Caco-2 (cell line): ENCODE measurements at regions not wholly inside any gene's neighbourhood (a gene's known extent, or its start where the extent isn't known, plus 50 kb on each side); places are given as distances from the start of the nearest gene placed in this dataset.
"Not testable (repeated sequence)": the region's sequence is repeated elsewhere in the genome, so short reads cannot be mapped to it uniquely, and the experiment has no call there.

ENCODE experiments used
- BruUV-seq: library from RNA; stranded (reverse); fragments of 400-500 nt; replicated peaks from 2 replicates; lab custom pipeline; 2021; lab: Mats Ljungman, UMichigan
- CTCF ChIA-PET: fragments of 300-600 bp; sonication (Branson Sonifier 250); formaldehyde crosslinking; loops from one replicate; lab custom pipeline; 2022; ENCODE audit warnings: antibody characterized with exemption; lab: Charles Lee
- POLR2A ChIA-PET: fragments of 300-600 bp; sonication (Branson Sonifier 250); formaldehyde crosslinking; loops from one replicate; lab custom pipeline; 2022; ENCODE audit warnings: antibody characterized with exemption; lab: Charles Lee
- DNase-seq, 2 experiments: peaks; one replicate each; pipeline versions ENCODE4 v3.0.0 to v3.0.0-alpha.2; 2020 to 2022
- H3K27me3 ChIP-seq: replicated peaks from 2 replicates; pipeline ENCODE4 v1.6.0; 2011; ENCODE audit warnings: low read length; ENCODE audit not compliant: control insufficient read depth, insufficient read depth
- H3K36me3 ChIP-seq: 2 replicates; pipeline ENCODE4 v1.5.1; 2011; ENCODE audit warnings: low read length; ENCODE audit not compliant: control insufficient read depth, insufficient read depth
- H3K4me1 ChIP-seq: fragments of 250-450 bp; sonication (Bioruptor Pico); 2 replicates; pipeline ENCODE4 v1.5.1; 2020; ENCODE audit warnings: mild to moderate bottlenecking
- H3K4me3 ChIP-seq: 2 replicates; pipeline ENCODE4 v1.5.1; 2011; ENCODE audit warnings: low read depth, mild to moderate bottlenecking, control low read depth, low read length
- H3K9me3 ChIP-seq: fragments of 250-450 bp; sonication (Bioruptor Pico); 2 replicates; pipeline ENCODE4 v1.5.1; 2020; ENCODE audit warnings: mild to moderate bottlenecking, moderate library complexity
- H3K27ac Mint-ChIP-seq: one replicate; pipeline ENCODE4 v1.8.0; 2022; ENCODE audit warnings: mixed read lengths; ENCODE audit not compliant: unreplicated experiment
- H3K27me3 Mint-ChIP-seq: one replicate; pipeline ENCODE4 v1.8.0; 2022; ENCODE audit warnings: mixed read lengths; ENCODE audit not compliant: insufficient read depth, unreplicated experiment
- H3K36me3 Mint-ChIP-seq: one replicate; pipeline ENCODE4 v1.8.0; 2022; ENCODE audit warnings: mild to moderate bottlenecking, mixed read lengths; ENCODE audit not compliant: insufficient read depth, unreplicated experiment
- H3K4me1 Mint-ChIP-seq: one replicate; pipeline ENCODE4 v1.8.0; 2022; ENCODE audit warnings: low read depth, mixed read lengths; ENCODE audit not compliant: unreplicated experiment
- H3K4me3 Mint-ChIP-seq: one replicate; pipeline ENCODE4 v1.8.0; 2022; ENCODE audit warnings: mild to moderate bottlenecking, moderate library complexity, mixed read lengths; ENCODE audit not compliant: unreplicated experiment
- H3K9me3 Mint-ChIP-seq: one replicate; pipeline ENCODE4 v1.8.0; 2022; ENCODE audit warnings: mixed read lengths; ENCODE audit not compliant: unreplicated experiment
- CTCF ChIP-seq, 2 experiments: fragments of 200-600 bp in 1 of 2; IDR thresholded peaks; 1 replicate in 1 of 2; 2 replicates in 1 of 2; pipeline versions ENCODE4 v1.5.1 to v1.8.0; 2011 to 2022; ENCODE audit warnings: antibody characterized with exemption in 1 of 2, control low read depth in 1 of 2, inconsistent platforms in 1 of 2, low read depth in 1 of 2, low read length in 1 of 2, mild to moderate bottlenecking in 1 of 2, moderate library complexity in 1 of 2; ENCODE audit not compliant: insufficient read depth in 1 of 2, severe bottlenecking in 1 of 2, unreplicated experiment in 1 of 2
- intact Hi-C: fragments of 100-400 bp; cut with micrococcal nuclease; formaldehyde crosslinking; loops from one replicate; pipeline ENCODE4 v1.10.0; 2022; ENCODE audit not compliant: unreplicated experiment

GRCh38 chr14:66009089-66009488 is 477.1 kb upstream of the CCDC196 start:
- Histone ChIP-seq H3K27me3 (no peaks in the 10 kb centered on the region), H3K36me3 (no peaks in the 10 kb centered on the region), H3K4me1 (no peaks in the 10 kb centered on the region; the same call in 1 of the 2 replicates), H3K4me3 (no peak overlapping the region), H3K9me3 (no peaks in the 10 kb centered on the region)
- no TSS peak for BruUV-seq
- TF ChIP-seq CTCF (IDR thresholded peaks at IDR 0.05; ENCODE audit: insufficient read depth in 1 of 2, low read depth in 1 of 2, low read length in 1 of 2, severe bottlenecking in 1 of 2, unreplicated experiment in 1 of 2), result no peak
- Mint-ChIP-seq H3K27me3 (peaks cover 10% of the 10 kb centered on the region), H3K4me3 (no peak overlapping the region), H3K4me1 (no peaks in the 10 kb centered on the region), H3K9me3 (no peaks in the 10 kb centered on the region), H3K27ac (no peak overlapping the region), H3K36me3 (no peaks in the 10 kb centered on the region)
- DNase-seq, result no peak
- CTCF ChIA-PET, result interaction anchor here (0.6 kb wide), 1 partner anchor 173 kb away, joined by 3 read pairs; no protein-coding TSS in a partner anchor
- intact Hi-C loops, result no loop called here
- POLR2A ChIA-PET, result no interaction called here

GRCh38 chr14:66010695-66011094 is 475.5 kb upstream of the CCDC196 start:
- intact Hi-C loops, result no loop called here
- no peak for TF ChIP-seq CTCF (IDR thresholded peaks at IDR 0.05; ENCODE audit: insufficient read depth in 1 of 2, low read depth in 1 of 2, low read length in 1 of 2, severe bottlenecking in 1 of 2, unreplicated experiment in 1 of 2)
- POLR2A ChIA-PET, result no interaction called here
- H3K9me3 ChIP-seq, result no peaks in the 10 kb centered on the region
- no peaks in the 10 kb centered on the region for H3K36me3 ChIP-seq
- H3K4me3 ChIP-seq, result no peak overlapping the region
- H3K4me1 ChIP-seq, result no peaks in the 10 kb centered on the region; the same call in 1 of the 2 replicates
- peaks cover 6% of the 10 kb centered on the region for H3K27me3 Mint-ChIP-seq
- H3K36me3 Mint-ChIP-seq, result no peaks in the 10 kb centered on the region
- H3K27me3 ChIP-seq, result no peaks in the 10 kb centered on the region
- H3K9me3 Mint-ChIP-seq, result no peaks in the 10 kb centered on the region
- DNase-seq, result no peak
- H3K4me1 Mint-ChIP-seq, result no peaks in the 10 kb centered on the region
- BruUV-seq, result no TSS peak
- CTCF ChIA-PET, result interaction anchor here (0.6 kb wide), 1 partner anchor 966 kb away, joined by 3 read pairs; no protein-coding TSS in a partner anchor
- no peak overlapping the region for H3K27ac Mint-ChIP-seq
- no peak overlapping the region for H3K4me3 Mint-ChIP-seq

DNA sequence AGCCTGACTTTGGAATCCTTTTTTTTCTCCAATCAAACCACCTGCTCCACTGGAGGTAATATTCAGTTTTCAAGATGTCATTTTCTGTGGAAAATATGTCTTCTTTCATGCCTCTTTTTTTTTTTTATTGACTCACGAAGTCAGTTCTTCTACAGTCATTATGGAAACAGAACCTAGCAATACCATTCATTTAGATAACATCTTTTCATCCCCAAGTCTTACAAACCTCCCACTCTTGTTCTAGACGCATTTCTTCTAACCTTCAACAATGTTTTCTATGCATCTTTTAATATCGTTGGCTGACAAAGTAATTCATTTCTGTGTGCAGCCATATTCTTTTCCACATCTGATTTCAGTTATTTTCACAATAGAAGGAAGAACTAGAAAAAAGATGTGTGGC is 474.3 kb upstream of the CCDC196 start:
- POLR2A ChIA-PET, result no interaction called here
- Mint-ChIP-seq H3K27ac (no peak overlapping the region), H3K9me3 (peaks cover 6% of the 10 kb centered on the region), H3K4me1 (no peaks in the 10 kb centered on the region), H3K4me3 (no peak overlapping the region), H3K27me3 (peaks cover 9% of the 10 kb centered on the region), H3K36me3 (no peaks in the 10 kb centered on the region)
- intact Hi-C loops, result no loop called here
- Histone ChIP-seq H3K4me1 (no peaks in the 10 kb centered on the region; the same call in 1 of the 2 replicates), H3K4me3 (no peak overlapping the region), H3K27me3 (no peaks in the 10 kb centered on the region), H3K36me3 (no peaks in the 10 kb centered on the region), H3K9me3 (no peaks in the 10 kb centered on the region)
- BruUV-seq, result no TSS peak
- CTCF ChIA-PET, result no interaction called here
- no peak for TF ChIP-seq CTCF (IDR thresholded peaks at IDR 0.05; ENCODE audit: insufficient read depth in 1 of 2, low read depth in 1 of 2, low read length in 1 of 2, severe bottlenecking in 1 of 2, unreplicated experiment in 1 of 2)
- no peak for DNase-seq

DNA sequence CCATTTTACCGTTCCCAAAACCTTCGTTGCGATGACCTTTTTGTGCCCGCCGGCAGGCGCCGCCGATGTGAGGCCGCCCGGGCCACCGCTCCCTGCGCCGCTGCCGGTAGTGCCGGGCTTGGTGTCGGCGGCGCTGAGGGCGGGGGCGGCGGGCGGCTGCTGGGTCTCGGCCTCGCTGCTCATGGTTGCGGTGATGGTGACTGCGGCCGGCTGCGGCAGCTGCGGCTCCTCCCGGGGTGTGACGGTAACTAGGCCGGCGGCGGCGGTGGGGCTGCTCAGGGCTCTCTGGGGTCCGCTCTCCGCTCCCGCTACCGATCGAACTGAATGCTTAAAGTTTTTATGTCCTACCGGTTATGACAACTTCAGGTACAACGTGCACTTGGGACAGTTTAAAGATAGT is 472.6 kb upstream of the CCDC196 start:
- H3K4me1 Mint-ChIP-seq, DNase-seq, H3K4me1 ChIP-seq, H3K4me3 Mint-ChIP-seq, H3K27ac Mint-ChIP-seq, BruUV-seq, H3K27me3 Mint-ChIP-seq, POLR2A ChIA-PET, CTCF ChIA-PET, intact Hi-C loops, H3K36me3 ChIP-seq, H3K36me3 Mint-ChIP-seq, H3K4me3 ChIP-seq, H3K27me3 ChIP-seq, H3K9me3 Mint-ChIP-seq, H3K9me3 ChIP-seq: not testable (repeated sequence)
